WTC11 (cell line): ENCODE measurements at regions not wholly inside any gene's neighbourhood (a gene's known extent, or its start where the extent isn't known, plus 50 kb on each side); places are given as distances from the start of the nearest gene placed in this dataset.

Experiments
- ELF4 ChIP-seq: sonication (generic); formaldehyde crosslinking; IDR thresholded peaks from 2 replicates; pipeline ENCODE4 v1.8.1; 2022; ENCODE audit warnings: low read depth, mild to moderate bottlenecking, moderate library complexity, missing genetic modification reagents
- FOXP1 ChIP-seq: sonication (generic); formaldehyde crosslinking; IDR thresholded peaks from 2 replicates; pipeline ENCODE4 v1.8.0; 2022; ENCODE audit warnings: missing genetic modification reagents, mild to moderate bottlenecking, moderate library complexity, borderline replicate concordance
- HMGA2 ChIP-seq: fragments of 250-450 bp; sonication (Bioruptor Pico); IDR thresholded peaks from 2 replicates; pipeline ENCODE4 v1.4.0; 2021; ENCODE audit warnings: mild to moderate bottlenecking, moderate library complexity
- IRF2 ChIP-seq: sonication (generic); formaldehyde crosslinking; IDR thresholded peaks from 2 replicates; pipeline ENCODE4 v1.8.0; 2022; ENCODE audit warnings: low read depth, missing genetic modification reagents, borderline replicate concordance
- KAT7 ChIP-seq: sonication (generic); formaldehyde crosslinking; IDR thresholded peaks from 2 replicates; pipeline ENCODE4 v1.8.1; 2023; ENCODE audit warnings: missing genetic modification reagents, mild to moderate bottlenecking, borderline replicate concordance
- RELA ChIP-seq: sonication (generic); formaldehyde crosslinking; IDR thresholded peaks from 2 replicates; pipeline ENCODE4 v1.8.1; 2022; ENCODE audit warnings: missing genetic modification reagents, mild to moderate bottlenecking, borderline replicate concordance
- TEAD4 ChIP-seq: sonication (generic); formaldehyde crosslinking; IDR thresholded peaks from 2 replicates; pipeline ENCODE4 v1.8.0; 2022; ENCODE audit warnings: mild to moderate bottlenecking, missing genetic modification reagents
- TF ChIP-seq, protein P1 (sequence below): fragments of 200-600 bp; IDR thresholded peaks from 2 replicates; pipeline ENCODE4 v1.8.0; 2022; ENCODE audit warnings: antibody characterized with exemption
- TF ChIP-seq, protein P2 (sequence below): sonication (generic); formaldehyde crosslinking; IDR thresholded peaks from 2 replicates; pipeline ENCODE4 v1.8.0; 2022; ENCODE audit warnings: mild to moderate bottlenecking, missing genetic modification reagents
- TF ChIP-seq, protein P3 (sequence below): sonication (generic); formaldehyde crosslinking; IDR thresholded peaks from 2 replicates; pipeline ENCODE4 v1.8.0; 2022; ENCODE audit warnings: mild to moderate bottlenecking, missing genetic modification reagents
- TF ChIP-seq, protein P4 (sequence below): sonication (generic); formaldehyde crosslinking; IDR thresholded peaks from 2 replicates; pipeline ENCODE4 v1.8.0; 2022; ENCODE audit warnings: missing genetic modification reagents
- TF ChIP-seq, protein P5 (sequence below): sonication (generic); formaldehyde crosslinking; IDR thresholded peaks from 2 replicates; pipeline ENCODE4 v1.8.1; 2022; ENCODE audit warnings: mild to moderate bottlenecking, moderate library complexity, missing genetic modification reagents

DNA sequence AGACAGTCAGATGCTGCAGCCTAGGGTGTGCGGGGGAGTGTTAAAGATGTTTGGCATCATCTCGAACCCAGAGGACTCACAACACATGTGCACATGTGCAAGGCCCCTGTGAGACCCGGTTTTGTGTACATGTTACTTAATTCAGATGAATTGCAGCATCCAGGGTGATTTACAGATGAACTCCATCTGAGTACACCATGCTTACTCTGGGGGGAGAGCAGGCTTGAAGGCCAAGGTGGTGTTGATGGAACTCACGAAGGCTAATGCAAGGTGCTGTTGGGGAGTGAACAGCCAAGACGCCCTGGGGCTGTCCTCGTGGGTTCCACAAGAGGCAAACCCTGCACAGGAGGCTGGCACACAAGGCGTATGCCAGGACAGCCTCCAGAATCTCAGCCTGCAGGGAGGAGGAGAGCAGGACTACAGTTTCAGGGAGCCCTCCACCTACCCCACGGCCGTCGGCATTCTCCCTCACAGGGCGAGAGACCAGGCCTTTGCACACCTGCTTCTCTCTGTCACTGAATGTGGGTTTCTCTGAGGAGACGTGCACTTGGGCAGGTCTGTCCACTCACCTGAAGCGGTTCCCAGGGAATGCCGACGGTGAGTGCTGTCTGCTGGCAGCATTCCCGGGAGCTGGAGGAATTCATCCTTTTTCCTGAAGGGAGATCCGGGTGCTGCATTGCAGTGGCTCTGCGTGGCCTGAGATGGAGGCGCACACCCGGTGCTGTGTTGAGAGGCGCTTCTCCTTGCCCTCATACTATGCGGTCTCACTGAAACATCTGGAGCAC lies 178.5 kb upstream of the RNF32 start:
- TF ChIP-seq, protein P1, sequence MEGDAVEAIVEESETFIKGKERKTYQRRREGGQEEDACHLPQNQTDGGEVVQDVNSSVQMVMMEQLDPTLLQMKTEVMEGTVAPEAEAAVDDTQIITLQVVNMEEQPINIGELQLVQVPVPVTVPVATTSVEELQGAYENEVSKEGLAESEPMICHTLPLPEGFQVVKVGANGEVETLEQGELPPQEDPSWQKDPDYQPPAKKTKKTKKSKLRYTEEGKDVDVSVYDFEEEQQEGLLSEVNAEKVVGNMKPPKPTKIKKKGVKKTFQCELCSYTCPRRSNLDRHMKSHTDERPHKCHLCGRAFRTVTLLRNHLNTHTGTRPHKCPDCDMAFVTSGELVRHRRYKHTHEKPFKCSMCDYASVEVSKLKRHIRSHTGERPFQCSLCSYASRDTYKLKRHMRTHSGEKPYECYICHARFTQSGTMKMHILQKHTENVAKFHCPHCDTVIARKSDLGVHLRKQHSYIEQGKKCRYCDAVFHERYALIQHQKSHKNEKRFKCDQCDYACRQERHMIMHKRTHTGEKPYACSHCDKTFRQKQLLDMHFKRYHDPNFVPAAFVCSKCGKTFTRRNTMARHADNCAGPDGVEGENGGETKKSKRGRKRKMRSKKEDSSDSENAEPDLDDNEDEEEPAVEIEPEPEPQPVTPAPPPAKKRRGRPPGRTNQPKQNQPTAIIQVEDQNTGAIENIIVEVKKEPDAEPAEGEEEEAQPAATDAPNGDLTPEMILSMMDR, result no peak
- TF ChIP-seq FOXP1 (CRISPR knock-in tag), result no peak
- TF ChIP-seq KAT7 (CRISPR knock-in tag), result no peak
- TF ChIP-seq TEAD4, result no peak
- no peak for TF ChIP-seq HMGA2 (CRISPR knock-in tag)
- TF ChIP-seq, protein P2, sequence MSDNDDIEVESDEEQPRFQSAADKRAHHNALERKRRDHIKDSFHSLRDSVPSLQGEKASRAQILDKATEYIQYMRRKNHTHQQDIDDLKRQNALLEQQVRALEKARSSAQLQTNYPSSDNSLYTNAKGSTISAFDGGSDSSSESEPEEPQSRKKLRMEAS, result no peak
- TF ChIP-seq RELA (CRISPR knock-in tag), result no peak
- no peak for TF ChIP-seq IRF2 (CRISPR knock-in tag)
- no peak for TF ChIP-seq ELF4 (CRISPR knock-in tag)
- TF ChIP-seq, protein P3, sequence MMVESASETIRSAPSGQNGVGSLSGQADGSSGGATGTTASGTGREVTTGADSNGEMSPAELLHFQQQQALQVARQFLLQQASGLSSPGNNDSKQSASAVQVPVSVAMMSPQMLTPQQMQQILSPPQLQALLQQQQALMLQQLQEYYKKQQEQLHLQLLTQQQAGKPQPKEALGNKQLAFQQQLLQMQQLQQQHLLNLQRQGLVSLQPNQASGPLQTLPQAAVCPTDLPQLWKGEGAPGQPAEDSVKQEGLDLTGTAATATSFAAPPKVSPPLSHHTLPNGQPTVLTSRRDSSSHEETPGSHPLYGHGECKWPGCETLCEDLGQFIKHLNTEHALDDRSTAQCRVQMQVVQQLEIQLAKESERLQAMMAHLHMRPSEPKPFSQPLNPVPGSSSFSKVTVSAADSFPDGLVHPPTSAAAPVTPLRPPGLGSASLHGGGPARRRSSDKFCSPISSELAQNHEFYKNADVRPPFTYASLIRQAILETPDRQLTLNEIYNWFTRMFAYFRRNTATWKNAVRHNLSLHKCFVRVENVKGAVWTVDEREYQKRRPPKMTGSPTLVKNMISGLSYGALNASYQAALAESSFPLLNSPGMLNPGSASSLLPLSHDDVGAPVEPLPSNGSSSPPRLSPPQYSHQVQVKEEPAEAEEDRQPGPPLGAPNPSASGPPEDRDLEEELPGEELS, result no peak
- TF ChIP-seq, protein P4, sequence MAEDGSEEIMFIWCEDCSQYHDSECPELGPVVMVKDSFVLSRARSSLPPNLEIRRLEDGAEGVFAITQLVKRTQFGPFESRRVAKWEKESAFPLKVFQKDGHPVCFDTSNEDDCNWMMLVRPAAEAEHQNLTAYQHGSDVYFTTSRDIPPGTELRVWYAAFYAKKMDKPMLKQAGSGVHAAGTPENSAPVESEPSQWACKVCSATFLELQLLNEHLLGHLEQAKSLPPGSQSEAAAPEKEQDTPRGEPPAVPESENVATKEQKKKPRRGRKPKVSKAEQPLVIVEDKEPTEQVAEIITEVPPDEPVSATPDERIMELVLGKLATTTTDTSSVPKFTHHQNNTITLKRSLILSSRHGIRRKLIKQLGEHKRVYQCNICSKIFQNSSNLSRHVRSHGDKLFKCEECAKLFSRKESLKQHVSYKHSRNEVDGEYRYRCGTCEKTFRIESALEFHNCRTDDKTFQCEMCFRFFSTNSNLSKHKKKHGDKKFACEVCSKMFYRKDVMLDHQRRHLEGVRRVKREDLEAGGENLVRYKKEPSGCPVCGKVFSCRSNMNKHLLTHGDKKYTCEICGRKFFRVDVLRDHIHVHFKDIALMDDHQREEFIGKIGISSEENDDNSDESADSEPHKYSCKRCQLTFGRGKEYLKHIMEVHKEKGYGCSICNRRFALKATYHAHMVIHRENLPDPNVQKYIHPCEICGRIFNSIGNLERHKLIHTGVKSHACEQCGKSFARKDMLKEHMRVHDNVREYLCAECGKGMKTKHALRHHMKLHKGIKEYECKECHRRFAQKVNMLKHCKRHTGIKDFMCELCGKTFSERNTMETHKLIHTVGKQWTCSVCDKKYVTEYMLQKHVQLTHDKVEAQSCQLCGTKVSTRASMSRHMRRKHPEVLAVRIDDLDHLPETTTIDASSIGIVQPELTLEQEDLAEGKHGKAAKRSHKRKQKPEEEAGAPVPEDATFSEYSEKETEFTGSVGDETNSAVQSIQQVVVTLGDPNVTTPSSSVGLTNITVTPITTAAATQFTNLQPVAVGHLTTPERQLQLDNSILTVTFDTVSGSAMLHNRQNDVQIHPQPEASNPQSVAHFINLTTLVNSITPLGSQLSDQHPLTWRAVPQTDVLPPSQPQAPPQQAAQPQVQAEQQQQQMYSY (CRISPR knock-in tag), result no peak
- TF ChIP-seq, protein P5, sequence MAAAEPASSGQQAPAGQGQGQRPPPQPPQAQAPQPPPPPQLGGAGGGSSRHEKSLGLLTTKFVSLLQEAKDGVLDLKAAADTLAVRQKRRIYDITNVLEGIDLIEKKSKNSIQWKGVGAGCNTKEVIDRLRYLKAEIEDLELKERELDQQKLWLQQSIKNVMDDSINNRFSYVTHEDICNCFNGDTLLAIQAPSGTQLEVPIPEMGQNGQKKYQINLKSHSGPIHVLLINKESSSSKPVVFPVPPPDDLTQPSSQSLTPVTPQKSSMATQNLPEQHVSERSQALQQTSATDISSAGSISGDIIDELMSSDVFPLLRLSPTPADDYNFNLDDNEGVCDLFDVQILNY (CRISPR knock-in tag), result no peak
